ENCODE measurements at regions not wholly inside any gene's neighbourhood (a gene's known extent, or its start where the extent isn't known, plus 50 kb on each side); places are given as distances from the start of the nearest gene placed in this dataset.

- Histone ChIP-seq H3K23ac (ENCODE audit: low read length) (no peak overlapping the region), H3K27ac (ENCODE audit: low read depth, low read length) (no peak overlapping the region), H3K79me2 (ENCODE audit: control insufficient read depth, insufficient read depth, low read length) (no peaks in the 10 kb centered on the region), H4K8ac (ENCODE audit: low read depth, low read length) (no peak overlapping the region), H3K4me3 (ENCODE audit: low read length) (no peak overlapping the region), H2BK120ac (ENCODE audit: low read depth, low read length) (no peak overlapping the region), H2BK15ac (replicated peaks; ENCODE audit: low read depth) (no peak overlapping the region), H3K27me3 (ENCODE audit: insufficient read depth, low read length, poor library complexity) (no peaks in the 10 kb centered on the region), H4K5ac (ENCODE audit: low read length) (no peak overlapping the region), H3K79me1 (ENCODE audit: low read length) (no peaks in the 10 kb centered on the region), H3K4me2 (ENCODE audit: low read length) (no peak overlapping the region), H3K18ac (ENCODE audit: low read length) (no peak overlapping the region), H3K56ac (ENCODE audit: low read length) (no peak overlapping the region), H3K4me1 (ENCODE audit: control insufficient read depth, low read depth, low read length) (no peaks in the 10 kb centered on the region), H3K9ac (ENCODE audit: low read length) (no peak overlapping the region), H3K4ac (ENCODE audit: low read depth, low read length) (no peak overlapping the region), H3K36me3 (ENCODE audit: control insufficient read depth, insufficient read depth, low read length) (no peaks in the 10 kb centered on the region), H2AK5ac (ENCODE audit: low read length) (no peak overlapping the region), H2BK5ac (ENCODE audit: low read length) (no peak overlapping the region)
- no peak for DNase-seq
- no CpG with 5 or more reads among the region's 2 CpGs for WGBS (ENCODE audit: extremely low coverage, insufficient coverage, low lambda C conversion rate)
Observed at GRCh38 chr12:98037401-98038140, 477.8 kb upstream of the TMPO start.

- no peaks in the 10 kb centered on the region for H3K4me1 ChIP-seq (ENCODE audit: control insufficient read depth, low read depth, low read length)
- no peak overlapping the region for H3K4me2 ChIP-seq (ENCODE audit: low read length)
- no peak overlapping the region for H3K56ac ChIP-seq (ENCODE audit: low read length)
- H2BK5ac ChIP-seq (ENCODE audit: low read length), result no peak overlapping the region
- no peaks in the 10 kb centered on the region for H3K79me1 ChIP-seq (ENCODE audit: low read length)
- no peak overlapping the region for H2BK15ac ChIP-seq (replicated peaks; ENCODE audit: low read depth)
- no peak overlapping the region for H3K18ac ChIP-seq (ENCODE audit: low read length)
- no peaks in the 10 kb centered on the region for H3K79me2 ChIP-seq (ENCODE audit: control insufficient read depth, insufficient read depth, low read length)
- no peak overlapping the region for H4K5ac ChIP-seq (ENCODE audit: low read length)
- H3K27me3 ChIP-seq (ENCODE audit: insufficient read depth, low read length, poor library complexity), result no peaks in the 10 kb centered on the region
- no peak overlapping the region for H3K4ac ChIP-seq (ENCODE audit: low read depth, low read length)
- no peak for DNase-seq
- no peaks in the 10 kb centered on the region for H3K36me3 ChIP-seq (ENCODE audit: control insufficient read depth, insufficient read depth, low read length)
- no peak overlapping the region for H3K23ac ChIP-seq (ENCODE audit: low read length)
- no peak overlapping the region for H4K8ac ChIP-seq (ENCODE audit: low read depth, low read length)
- no peak overlapping the region for H3K4me3 ChIP-seq (ENCODE audit: low read length)
- H3K27ac ChIP-seq (ENCODE audit: low read depth, low read length), result no peak overlapping the region
- H2BK120ac ChIP-seq (ENCODE audit: low read depth, low read length), result no peak overlapping the region
- no peak overlapping the region for H2AK5ac ChIP-seq (ENCODE audit: low read length)
- no peak overlapping the region for H3K9ac ChIP-seq (ENCODE audit: low read length)
Observed at GRCh38 chr12:98042668-98043067, 472.7 kb upstream of the TMPO start.

- no CpG with 5 or more reads among the region's 4 CpGs for WGBS (ENCODE audit: extremely low coverage, insufficient coverage, low lambda C conversion rate)
- Histone ChIP-seq H3K79me2 (ENCODE audit: control insufficient read depth, insufficient read depth, low read length) (no peaks in the 10 kb centered on the region), H2AK5ac (ENCODE audit: low read length) (no peak overlapping the region), H3K27ac (ENCODE audit: low read depth, low read length) (no peak overlapping the region), H4K5ac (ENCODE audit: low read length) (no peak overlapping the region), H2BK5ac (ENCODE audit: low read length) (no peak overlapping the region), H3K9ac (ENCODE audit: low read length) (no peak overlapping the region), H2BK120ac (ENCODE audit: low read depth, low read length) (no peak overlapping the region), H4K8ac (ENCODE audit: low read depth, low read length) (no peak overlapping the region), H3K4me2 (ENCODE audit: low read length) (no peak overlapping the region), H3K4ac (ENCODE audit: low read depth, low read length) (no peak overlapping the region), H3K18ac (ENCODE audit: low read length) (no peak overlapping the region), H3K56ac (ENCODE audit: low read length) (no peak overlapping the region), H3K23ac (ENCODE audit: low read length) (no peak overlapping the region), H2BK15ac (replicated peaks; ENCODE audit: low read depth) (no peak overlapping the region), H3K79me1 (ENCODE audit: low read length) (no peaks in the 10 kb centered on the region), H3K27me3 (ENCODE audit: insufficient read depth, low read length, poor library complexity) (no peaks in the 10 kb centered on the region), H3K4me1 (ENCODE audit: control insufficient read depth, low read depth, low read length) (no peaks in the 10 kb centered on the region), H3K4me3 (ENCODE audit: low read length) (no peak overlapping the region), H3K36me3 (ENCODE audit: control insufficient read depth, insufficient read depth, low read length) (no peaks in the 10 kb centered on the region)
- DNase-seq, result no peak
Observed at GRCh38 chr12:98045395-98045794, 470.0 kb upstream of the TMPO start.

GRCh38 chr12:98048326-98048725 lies 467.1 kb upstream of the TMPO start:
- Histone ChIP-seq H4K8ac (ENCODE audit: low read depth, low read length) (no peak overlapping the region), H3K56ac (ENCODE audit: low read length) (no peak overlapping the region)

GRCh38 chr12:98053202-98053601 lies 462.2 kb upstream of the TMPO start:
- no peak overlapping the region for H3K9ac ChIP-seq (ENCODE audit: low read length)
- no CpG with 5 or more reads among the region's 2 CpGs for WGBS (ENCODE audit: extremely low coverage, insufficient coverage, low lambda C conversion rate)
- H3K27me3 ChIP-seq (ENCODE audit: insufficient read depth, low read length, poor library complexity), result no peaks in the 10 kb centered on the region
- H3K4me1 ChIP-seq (ENCODE audit: control insufficient read depth, low read depth, low read length), result no peaks in the 10 kb centered on the region
- no peak overlapping the region for H2BK15ac ChIP-seq (replicated peaks; ENCODE audit: low read depth)
- no peak overlapping the region for H4K5ac ChIP-seq (ENCODE audit: low read length)
- H3K4ac ChIP-seq (ENCODE audit: low read depth, low read length), result no peak overlapping the region
- no peak overlapping the region for H2BK120ac ChIP-seq (ENCODE audit: low read depth, low read length)
- H3K79me2 ChIP-seq (ENCODE audit: control insufficient read depth, insufficient read depth, low read length), result no peaks in the 10 kb centered on the region
- H3K79me1 ChIP-seq (ENCODE audit: low read length), result no peaks in the 10 kb centered on the region
- H4K8ac ChIP-seq (ENCODE audit: low read depth, low read length), result no peak overlapping the region
- no peak overlapping the region for H2AK5ac ChIP-seq (ENCODE audit: low read length)
- DNase-seq, result no peak
- H2BK5ac ChIP-seq (ENCODE audit: low read length), result no peak overlapping the region
- H3K18ac ChIP-seq (ENCODE audit: low read length), result no peak overlapping the region
- H3K4me3 ChIP-seq (ENCODE audit: low read length), result no peak overlapping the region
- no peak overlapping the region for H3K27ac ChIP-seq (ENCODE audit: low read depth, low read length)
- no peak overlapping the region for H3K4me2 ChIP-seq (ENCODE audit: low read length)
- H3K56ac ChIP-seq (ENCODE audit: low read length), result no peak overlapping the region
- H3K36me3 ChIP-seq (ENCODE audit: control insufficient read depth, insufficient read depth, low read length), result no peaks in the 10 kb centered on the region
- H3K23ac ChIP-seq (ENCODE audit: low read length), result no peak overlapping the region

More at GRCh38 chr12:98048326-98048725, 467.1 kb upstream of the TMPO start:
- Histone ChIP-seq H2BK15ac (replicated peaks; ENCODE audit: low read depth) (no peak overlapping the region), H3K4me1 (ENCODE audit: control insufficient read depth, low read depth, low read length) (no peaks in the 10 kb centered on the region), H3K23ac (ENCODE audit: low read length) (no peak overlapping the region), H3K36me3 (ENCODE audit: control insufficient read depth, insufficient read depth, low read length) (no peaks in the 10 kb centered on the region), H3K4ac (ENCODE audit: low read depth, low read length) (no peak overlapping the region), H3K4me2 (ENCODE audit: low read length) (no peak overlapping the region), H3K4me3 (ENCODE audit: low read length) (no peak overlapping the region), H3K27ac (ENCODE audit: low read depth, low read length) (no peak overlapping the region), H3K18ac (ENCODE audit: low read length) (no peak overlapping the region), H2BK120ac (ENCODE audit: low read depth, low read length) (no peak overlapping the region), H3K27me3 (ENCODE audit: insufficient read depth, low read length, poor library complexity) (no peaks in the 10 kb centered on the region), H2BK5ac (ENCODE audit: low read length) (no peak overlapping the region), H3K9ac (ENCODE audit: low read length) (no peak overlapping the region), H3K79me1 (ENCODE audit: low read length) (no peaks in the 10 kb centered on the region), H3K79me2 (ENCODE audit: control insufficient read depth, insufficient read depth, low read length) (no peaks in the 10 kb centered on the region), H2AK5ac (ENCODE audit: low read length) (no peak overlapping the region), H4K5ac (ENCODE audit: low read length) (no peak overlapping the region)
- no peak for DNase-seq

- Histone ChIP-seq H3K27ac (ENCODE audit: low read depth, low read length) (no peak overlapping the region), H3K9ac (ENCODE audit: low read length) (no peak overlapping the region), H3K4me3 (ENCODE audit: low read length) (no peak overlapping the region), H2BK15ac (replicated peaks; ENCODE audit: low read depth) (no peak overlapping the region), H3K4me2 (ENCODE audit: low read length) (no peak overlapping the region), H2AK5ac (ENCODE audit: low read length) (no peak overlapping the region), H3K4me1 (ENCODE audit: control insufficient read depth, low read depth, low read length) (no peaks in the 10 kb centered on the region), H3K18ac (ENCODE audit: low read length) (no peak overlapping the region), H3K56ac (ENCODE audit: low read length) (no peak overlapping the region), H3K23ac (ENCODE audit: low read length) (no peak overlapping the region), H3K79me2 (ENCODE audit: control insufficient read depth, insufficient read depth, low read length) (no peaks in the 10 kb centered on the region), H2BK5ac (ENCODE audit: low read length) (no peak overlapping the region), H3K4ac (ENCODE audit: low read depth, low read length) (no peak overlapping the region), H3K27me3 (ENCODE audit: insufficient read depth, low read length, poor library complexity) (no peaks in the 10 kb centered on the region), H4K8ac (ENCODE audit: low read depth, low read length) (no peak overlapping the region), H2BK120ac (ENCODE audit: low read depth, low read length) (no peak overlapping the region), H3K79me1 (ENCODE audit: low read length) (no peaks in the 10 kb centered on the region), H3K36me3 (ENCODE audit: control insufficient read depth, insufficient read depth, low read length) (no peaks in the 10 kb centered on the region), H4K5ac (ENCODE audit: low read length) (no peak overlapping the region)
- WGBS (ENCODE audit: extremely low coverage, insufficient coverage, low lambda C conversion rate), result no CpG with 5 or more reads among the region's 1 CpG
- DNase-seq, result no peak
Observed at GRCh38 chr12:98057701-98058100, 457.7 kb upstream of the TMPO start.

Data from mesendoderm (in vitro differentiated cells).